ENCODE measurements at regions not wholly inside any gene's neighbourhood (a gene's known extent, or its start where the extent isn't known, plus 50 kb on each side); places are given as distances from the start of the nearest gene placed in this dataset.

- in situ Hi-C loops (cut with MboI; ENCODE audit: low sequenced_read_pairs) = no loop called here
- Histone ChIP-seq H3K14ac (replicated peaks; ENCODE audit: low read depth, low read length) (no peak overlapping the region), H2AK9ac (replicated peaks; ENCODE audit: low read depth, low read length, poor library complexity) (no peak overlapping the region), H3K27me3 (ENCODE audit: control insufficient read depth, insufficient read depth, low read length) (no peaks in the 10 kb centered on the region), H2BK15ac (ENCODE audit: low read depth, low read length) (no peak overlapping the region), H3K4ac (ENCODE audit: low read depth, low read length) (no peak overlapping the region), H3K4me3 (ENCODE audit: insufficient read depth, low read depth, low read length) (no peak overlapping the region), H4K5ac (ENCODE audit: low read depth, low read length) (no peak overlapping the region), H2AFZ (replicated peaks; ENCODE audit: low read length, poor library complexity) (no peak overlapping the region), H3K9ac (ENCODE audit: low read depth, low read length) (no peak overlapping the region), H3K23ac (ENCODE audit: low read depth, low read length) (no peak overlapping the region), H3K9me3 (ENCODE audit: control insufficient read depth, insufficient read depth, low read length) (peaks cover 6% of the 10 kb centered on the region; the same call in 1 of the 2 replicates), H4K91ac (ENCODE audit: insufficient read depth, low read depth, low read length) (no peak overlapping the region), H3K9me1 (ENCODE audit: insufficient read depth, low read length) (no peaks in the 10 kb centered on the region), H3K4me2 (ENCODE audit: low read depth, low read length) (no peak overlapping the region), H2BK120ac (ENCODE audit: low read depth, low read length) (no peak overlapping the region), H3K18ac (ENCODE audit: low read depth, low read length) (no peak overlapping the region), H3K27ac (ENCODE audit: insufficient read depth, low read length) (no peak overlapping the region), H2BK20ac (ENCODE audit: low read depth, low read length) (no peak overlapping the region), H3K36me3 (ENCODE audit: control insufficient read depth, insufficient read depth, low read length) (no peaks in the 10 kb centered on the region), H2BK5ac (ENCODE audit: low read depth, low read length, poor library complexity, severe bottlenecking) (no peak overlapping the region), H3K4me1 (ENCODE audit: control insufficient read depth, insufficient read depth, low read length) (no peaks in the 10 kb centered on the region), H4K20me1 (ENCODE audit: insufficient read depth, low read length) (no peaks in the 10 kb centered on the region), H3K79me1 (ENCODE audit: low read depth in 1 of 2, low read length in 2 of 2) (no peaks in the 10 kb centered on the region), H3K56ac (ENCODE audit: extremely low read depth, insufficient read depth, low read length) (no peak overlapping the region), H2AK5ac (ENCODE audit: low read depth, low read length) (no peak overlapping the region), H4K8ac (ENCODE audit: low read depth in 2 of 2, low read length in 2 of 2) (no peak overlapping the region)
- POLR2A ChIA-PET (ENCODE audit: unreplicated experiment) = no interaction called here
- no TSS peak for BruUV-seq (replicated peaks)
- DNase-seq (no peak), ATAC-seq (ENCODE audit: low read depth) (no peak)
- intact Hi-C loops (cut with micrococcal nuclease) = no loop called here
- TF ChIP-seq POLR2A (IDR thresholded peaks at IDR 0.05; ENCODE audit: low read depth, low read length) (no peak), RCOR1 (IDR thresholded peaks at IDR 0.05; ENCODE audit: insufficient replicate concordance, low read length) (no peak)
- TF ChIP-seq, protein P1, sequence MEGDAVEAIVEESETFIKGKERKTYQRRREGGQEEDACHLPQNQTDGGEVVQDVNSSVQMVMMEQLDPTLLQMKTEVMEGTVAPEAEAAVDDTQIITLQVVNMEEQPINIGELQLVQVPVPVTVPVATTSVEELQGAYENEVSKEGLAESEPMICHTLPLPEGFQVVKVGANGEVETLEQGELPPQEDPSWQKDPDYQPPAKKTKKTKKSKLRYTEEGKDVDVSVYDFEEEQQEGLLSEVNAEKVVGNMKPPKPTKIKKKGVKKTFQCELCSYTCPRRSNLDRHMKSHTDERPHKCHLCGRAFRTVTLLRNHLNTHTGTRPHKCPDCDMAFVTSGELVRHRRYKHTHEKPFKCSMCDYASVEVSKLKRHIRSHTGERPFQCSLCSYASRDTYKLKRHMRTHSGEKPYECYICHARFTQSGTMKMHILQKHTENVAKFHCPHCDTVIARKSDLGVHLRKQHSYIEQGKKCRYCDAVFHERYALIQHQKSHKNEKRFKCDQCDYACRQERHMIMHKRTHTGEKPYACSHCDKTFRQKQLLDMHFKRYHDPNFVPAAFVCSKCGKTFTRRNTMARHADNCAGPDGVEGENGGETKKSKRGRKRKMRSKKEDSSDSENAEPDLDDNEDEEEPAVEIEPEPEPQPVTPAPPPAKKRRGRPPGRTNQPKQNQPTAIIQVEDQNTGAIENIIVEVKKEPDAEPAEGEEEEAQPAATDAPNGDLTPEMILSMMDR (conservative IDR thresholded peaks at IDR 0.05; ENCODE audit: low read depth, low read length) = no peak
- WGBS, 2 experiments (ENCODE audit: extremely low coverage in 2 of 2, insufficient read length in 1 of 2) = no CpG with 5 or more reads among the region's 1 CpG
- dilution Hi-C loops (cut with HindIII; ENCODE audit: low sequenced_read_pairs, unreplicated experiment) = no loop called here
- CTCF ChIA-PET = no interaction called here
Measured at GRCh38 chr7:54255242-54255641, 286.9 kb upstream of the VSTM2A start.
